Cerebellar cortex (tissue), 1 donor: ENCODE measurements at regions not wholly inside any gene's neighbourhood (a gene's known extent, or its start where the extent isn't known, plus 50 kb on each side); places are given as distances from the start of the nearest gene placed in this dataset.

ENCODE experiments used
- DNase-seq: peaks from one replicate; pipeline ENCODE4 v3.0.0-alpha.2; 2015; ENCODE audit warnings: low spot score

DNA sequence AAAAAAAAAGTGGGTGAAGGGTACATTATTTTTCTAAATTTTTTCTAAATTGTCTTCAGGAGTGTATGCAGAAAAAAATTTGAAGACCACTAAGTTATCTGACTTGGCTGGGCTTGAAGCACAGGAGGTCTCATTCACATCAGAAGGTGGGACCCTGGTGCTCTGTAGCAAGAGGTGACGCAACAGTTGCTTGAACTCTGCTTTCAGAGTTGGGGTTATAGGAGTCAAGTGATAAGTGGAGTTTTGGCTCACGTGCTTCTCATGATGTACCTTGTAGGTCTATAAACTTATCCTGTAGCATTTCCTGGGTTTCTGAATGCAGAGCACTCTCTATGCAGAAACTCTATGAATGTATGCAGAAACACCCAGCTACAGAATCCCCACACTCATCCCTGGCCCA lies 58.5 kb upstream of the FOXC1 start:
- DNase-seq, result no peak

DNA sequence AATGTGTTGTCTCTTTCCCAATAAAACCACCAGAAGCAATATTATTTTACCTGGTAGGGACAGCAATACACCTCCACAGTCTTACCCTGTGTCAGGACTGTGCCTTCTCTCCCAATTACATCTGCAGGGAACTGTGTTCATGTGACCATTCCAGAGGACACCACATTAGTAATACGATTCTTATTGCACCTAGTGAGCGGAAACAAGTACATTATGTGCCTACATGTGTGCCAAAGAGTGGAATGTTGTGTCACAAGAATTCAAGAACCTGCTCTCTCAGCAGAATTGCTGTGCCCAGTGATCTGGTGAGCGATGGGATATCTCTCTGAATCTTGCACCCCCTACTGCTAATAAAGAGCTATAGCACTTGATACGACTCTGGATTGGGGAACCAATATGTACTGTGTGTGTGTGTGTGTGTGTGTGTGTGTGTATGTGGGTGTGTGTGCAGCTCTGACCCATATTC lies 57.4 kb upstream of the FOXC1 start:
- DNase-seq, result no peak

DNA sequence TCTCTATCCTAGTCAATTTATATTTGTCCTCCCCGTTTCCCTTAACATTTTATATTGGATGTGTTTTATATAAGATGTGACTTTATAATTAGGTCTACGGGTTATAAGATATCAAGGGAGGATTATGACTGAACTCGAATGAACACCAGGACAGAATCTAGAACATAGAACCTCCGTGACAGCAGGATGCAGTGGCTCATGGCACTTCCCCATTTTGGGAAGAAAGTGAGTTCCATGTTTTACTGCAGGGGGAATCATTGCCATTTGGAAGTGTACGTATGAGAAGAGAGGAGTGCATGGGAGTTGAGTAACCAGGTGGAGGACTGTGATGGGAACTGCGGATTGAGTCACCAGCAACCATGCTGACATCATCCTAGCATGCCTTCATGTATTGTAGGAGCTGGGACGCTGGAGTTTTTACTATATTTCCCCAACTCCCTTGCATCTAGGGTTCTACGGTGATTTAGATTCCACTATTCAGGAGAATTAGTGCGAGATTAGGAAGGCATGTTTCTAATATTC lies 56.1 kb upstream of the FOXC1 start:
- DNase-seq, result no peak

DNA sequence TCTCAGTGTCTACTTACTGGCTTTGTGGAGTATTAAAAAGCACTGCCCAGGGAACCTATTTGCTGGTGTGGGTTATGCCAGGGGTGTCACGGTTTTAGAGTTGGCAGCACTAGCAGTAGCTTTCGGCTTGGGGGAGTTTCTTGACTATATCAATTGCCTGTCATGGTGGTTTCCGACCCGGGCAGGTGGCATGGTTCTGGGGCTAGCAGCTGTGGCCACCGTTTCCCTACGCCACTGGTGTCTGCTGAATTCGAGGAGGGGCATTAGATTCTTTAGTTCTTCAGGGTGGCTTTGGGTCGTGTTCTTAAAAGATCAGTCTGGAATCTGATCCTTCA lies 55.6 kb upstream of the FOXC1 start:
- peak; percentile 9 for DNase-seq

DNA sequence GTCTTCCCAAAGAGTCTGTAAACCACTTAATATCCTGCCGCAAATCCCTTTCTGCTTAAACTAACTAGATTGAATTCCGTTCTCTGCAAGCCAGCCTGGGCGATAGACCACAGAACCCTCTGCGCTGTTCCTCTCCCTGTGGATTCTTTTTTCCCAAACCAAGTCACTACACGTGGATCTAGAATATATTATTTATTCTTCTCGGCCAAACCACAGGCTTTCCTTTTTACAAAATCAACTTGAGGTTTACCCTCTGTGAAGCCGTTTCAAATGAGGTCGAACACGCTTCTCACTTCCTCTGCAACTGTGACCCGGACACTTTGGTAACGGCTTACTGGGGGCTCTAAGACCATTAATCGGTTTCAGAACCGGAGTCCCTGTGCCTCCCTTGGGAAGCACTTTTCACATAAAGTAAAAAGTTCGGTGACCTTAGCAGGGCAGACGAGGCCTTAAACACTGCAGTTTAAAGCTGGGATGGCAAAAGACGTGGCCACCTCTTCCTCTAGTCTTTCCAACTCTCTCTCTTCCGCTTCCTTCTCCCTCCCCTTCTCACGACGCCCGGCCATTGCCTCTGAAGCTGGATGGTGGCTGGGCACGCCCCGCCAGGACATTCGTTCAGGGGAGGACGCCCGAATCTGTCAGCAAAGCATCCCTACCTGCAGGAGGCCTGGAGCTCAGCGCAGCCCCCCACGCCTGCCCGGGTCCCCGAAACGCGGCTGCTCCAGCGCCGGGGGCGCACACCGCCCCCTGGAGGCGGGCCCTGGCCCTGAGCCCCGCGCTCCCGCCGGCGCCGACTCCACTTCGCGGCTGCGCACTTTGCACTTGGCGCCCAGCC lies 55.0 kb upstream of the FOXC1 start:
- peak; percentile 55 for DNase-seq

DNA sequence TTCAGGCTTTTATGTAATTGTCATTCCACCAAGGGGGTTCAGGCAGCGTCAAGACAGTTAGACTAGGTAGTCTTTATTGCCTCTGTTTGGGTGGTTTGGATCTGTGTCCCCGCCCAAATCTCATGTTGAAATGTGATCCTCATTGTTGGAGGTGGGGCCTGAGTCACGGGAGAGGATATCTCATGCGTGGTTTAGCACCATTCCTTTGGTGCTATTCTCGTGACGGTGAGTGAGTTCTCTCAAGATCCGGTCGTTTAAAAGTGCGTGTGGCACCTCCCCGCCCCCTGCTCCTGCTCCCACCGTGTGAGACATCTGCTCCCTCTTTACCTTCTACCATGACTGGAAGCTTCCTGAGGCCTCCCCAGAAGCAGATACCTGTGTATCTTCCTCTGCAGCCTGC lies 51.3 kb upstream of the FOXC1 start:
- DNase-seq, result no peak
